ENCODE measurements at regions not wholly inside any gene's neighbourhood (a gene's known extent, or its start where the extent isn't known, plus 50 kb on each side); places are given as distances from the start of the nearest gene placed in this dataset.

DNA sequence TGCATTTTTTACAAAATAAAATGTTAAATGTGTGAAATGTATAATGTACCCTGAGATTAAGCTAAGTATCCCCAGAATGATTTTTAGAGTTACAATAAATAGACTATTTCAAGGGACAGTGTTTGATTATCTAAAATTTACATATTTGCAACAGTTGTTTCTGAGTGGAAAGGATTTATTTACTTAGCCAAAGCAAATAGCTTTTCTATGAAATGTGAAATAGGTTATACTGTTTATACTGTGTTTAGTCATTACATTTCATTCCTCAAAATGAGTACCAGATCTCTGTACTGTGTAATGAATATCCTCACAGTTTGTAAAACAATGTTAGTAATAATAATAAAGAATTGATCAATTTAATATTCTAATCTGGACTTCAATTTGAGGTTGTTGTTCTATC is 1019.0 kb downstream of the NR2F1-AS1 start:
- Histone ChIP-seq H3K4me3 (no peak overlapping the region), H3K36me3 (ENCODE audit: insufficient read depth) (no peaks in the 10 kb centered on the region), H3K4me2 (no peak overlapping the region), H3K27ac (ENCODE audit: low read depth) (no peak overlapping the region), H3K79me2 (replicated peaks; ENCODE audit: insufficient read depth) (no peaks in the 10 kb centered on the region), H3K9me2 (ENCODE audit: insufficient read depth) (no peaks in the 10 kb centered on the region), H3K4me1 (ENCODE audit: insufficient read depth) (peaks cover 14% of the 10 kb centered on the region; the same call in 1 of the 2 replicates), H2AFZ (no peak overlapping the region), H3K27me3 (ENCODE audit: insufficient read depth) (no peaks in the 10 kb centered on the region), H4K20me1 (replicated peaks; ENCODE audit: insufficient read depth) (no peaks in the 10 kb centered on the region), H3F3A (replicated peaks; ENCODE audit: low read depth) (no peaks in the 10 kb centered on the region)
- Mint-ChIP-seq H3K27me3 (ENCODE audit: insufficient read depth, low read depth, poor library complexity) (peaks cover 3% of the 10 kb centered on the region), H3K27ac (no peak overlapping the region), H3K4me3 (no peak overlapping the region), H3K9me3 (no peaks in the 10 kb centered on the region), H3K4me1 (peaks cover 15% of the 10 kb centered on the region), H3K36me3 (ENCODE audit: low read depth) (no peaks in the 10 kb centered on the region)
- DNase-seq (ENCODE audit: low spot score), result no peak
- no peak for ATAC-seq
- TF ChIP-seq JUNB (IDR thresholded peaks at IDR 0.05; ENCODE audit: unreplicated experiment) (no peak), EZH2 (IDR thresholded peaks at IDR 0.05; ENCODE audit: low read depth, unreplicated experiment) (no peak), POLR2AphosphoS5 (IDR thresholded peaks at IDR 0.05; ENCODE audit: low read depth) (no peak), EZH2phosphoT487 (IDR thresholded peaks at IDR 0.05; ENCODE audit: unreplicated experiment) (no peak), STAT1 (IDR thresholded peaks at IDR 0.05; ENCODE audit: unreplicated experiment) (no peak), NANOG (IDR thresholded peaks at IDR 0.05; ENCODE audit: borderline replicate concordance) (no peak), CREB1 (CRISPR knock-in tag; IDR thresholded peaks at IDR 0.05; ENCODE audit: low read depth) (no peak), ZNF114 (CRISPR knock-in tag; IDR thresholded peaks at IDR 0.05) (no peak), ZNF331 (CRISPR knock-in tag; IDR thresholded peaks at IDR 0.05; ENCODE audit: low read depth) (no peak)
- TF ChIP-seq, protein P1, sequence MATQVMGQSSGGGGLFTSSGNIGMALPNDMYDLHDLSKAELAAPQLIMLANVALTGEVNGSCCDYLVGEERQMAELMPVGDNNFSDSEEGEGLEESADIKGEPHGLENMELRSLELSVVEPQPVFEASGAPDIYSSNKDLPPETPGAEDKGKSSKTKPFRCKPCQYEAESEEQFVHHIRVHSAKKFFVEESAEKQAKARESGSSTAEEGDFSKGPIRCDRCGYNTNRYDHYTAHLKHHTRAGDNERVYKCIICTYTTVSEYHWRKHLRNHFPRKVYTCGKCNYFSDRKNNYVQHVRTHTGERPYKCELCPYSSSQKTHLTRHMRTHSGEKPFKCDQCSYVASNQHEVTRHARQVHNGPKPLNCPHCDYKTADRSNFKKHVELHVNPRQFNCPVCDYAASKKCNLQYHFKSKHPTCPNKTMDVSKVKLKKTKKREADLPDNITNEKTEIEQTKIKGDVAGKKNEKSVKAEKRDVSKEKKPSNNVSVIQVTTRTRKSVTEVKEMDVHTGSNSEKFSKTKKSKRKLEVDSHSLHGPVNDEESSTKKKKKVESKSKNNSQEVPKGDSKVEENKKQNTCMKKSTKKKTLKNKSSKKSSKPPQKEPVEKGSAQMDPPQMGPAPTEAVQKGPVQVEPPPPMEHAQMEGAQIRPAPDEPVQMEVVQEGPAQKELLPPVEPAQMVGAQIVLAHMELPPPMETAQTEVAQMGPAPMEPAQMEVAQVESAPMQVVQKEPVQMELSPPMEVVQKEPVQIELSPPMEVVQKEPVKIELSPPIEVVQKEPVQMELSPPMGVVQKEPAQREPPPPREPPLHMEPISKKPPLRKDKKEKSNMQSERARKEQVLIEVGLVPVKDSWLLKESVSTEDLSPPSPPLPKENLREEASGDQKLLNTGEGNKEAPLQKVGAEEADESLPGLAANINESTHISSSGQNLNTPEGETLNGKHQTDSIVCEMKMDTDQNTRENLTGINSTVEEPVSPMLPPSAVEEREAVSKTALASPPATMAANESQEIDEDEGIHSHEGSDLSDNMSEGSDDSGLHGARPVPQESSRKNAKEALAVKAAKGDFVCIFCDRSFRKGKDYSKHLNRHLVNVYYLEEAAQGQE (IDR thresholded peaks at IDR 0.05; ENCODE audit: unreplicated experiment), result no peak
- TF ChIP-seq, protein P2, sequence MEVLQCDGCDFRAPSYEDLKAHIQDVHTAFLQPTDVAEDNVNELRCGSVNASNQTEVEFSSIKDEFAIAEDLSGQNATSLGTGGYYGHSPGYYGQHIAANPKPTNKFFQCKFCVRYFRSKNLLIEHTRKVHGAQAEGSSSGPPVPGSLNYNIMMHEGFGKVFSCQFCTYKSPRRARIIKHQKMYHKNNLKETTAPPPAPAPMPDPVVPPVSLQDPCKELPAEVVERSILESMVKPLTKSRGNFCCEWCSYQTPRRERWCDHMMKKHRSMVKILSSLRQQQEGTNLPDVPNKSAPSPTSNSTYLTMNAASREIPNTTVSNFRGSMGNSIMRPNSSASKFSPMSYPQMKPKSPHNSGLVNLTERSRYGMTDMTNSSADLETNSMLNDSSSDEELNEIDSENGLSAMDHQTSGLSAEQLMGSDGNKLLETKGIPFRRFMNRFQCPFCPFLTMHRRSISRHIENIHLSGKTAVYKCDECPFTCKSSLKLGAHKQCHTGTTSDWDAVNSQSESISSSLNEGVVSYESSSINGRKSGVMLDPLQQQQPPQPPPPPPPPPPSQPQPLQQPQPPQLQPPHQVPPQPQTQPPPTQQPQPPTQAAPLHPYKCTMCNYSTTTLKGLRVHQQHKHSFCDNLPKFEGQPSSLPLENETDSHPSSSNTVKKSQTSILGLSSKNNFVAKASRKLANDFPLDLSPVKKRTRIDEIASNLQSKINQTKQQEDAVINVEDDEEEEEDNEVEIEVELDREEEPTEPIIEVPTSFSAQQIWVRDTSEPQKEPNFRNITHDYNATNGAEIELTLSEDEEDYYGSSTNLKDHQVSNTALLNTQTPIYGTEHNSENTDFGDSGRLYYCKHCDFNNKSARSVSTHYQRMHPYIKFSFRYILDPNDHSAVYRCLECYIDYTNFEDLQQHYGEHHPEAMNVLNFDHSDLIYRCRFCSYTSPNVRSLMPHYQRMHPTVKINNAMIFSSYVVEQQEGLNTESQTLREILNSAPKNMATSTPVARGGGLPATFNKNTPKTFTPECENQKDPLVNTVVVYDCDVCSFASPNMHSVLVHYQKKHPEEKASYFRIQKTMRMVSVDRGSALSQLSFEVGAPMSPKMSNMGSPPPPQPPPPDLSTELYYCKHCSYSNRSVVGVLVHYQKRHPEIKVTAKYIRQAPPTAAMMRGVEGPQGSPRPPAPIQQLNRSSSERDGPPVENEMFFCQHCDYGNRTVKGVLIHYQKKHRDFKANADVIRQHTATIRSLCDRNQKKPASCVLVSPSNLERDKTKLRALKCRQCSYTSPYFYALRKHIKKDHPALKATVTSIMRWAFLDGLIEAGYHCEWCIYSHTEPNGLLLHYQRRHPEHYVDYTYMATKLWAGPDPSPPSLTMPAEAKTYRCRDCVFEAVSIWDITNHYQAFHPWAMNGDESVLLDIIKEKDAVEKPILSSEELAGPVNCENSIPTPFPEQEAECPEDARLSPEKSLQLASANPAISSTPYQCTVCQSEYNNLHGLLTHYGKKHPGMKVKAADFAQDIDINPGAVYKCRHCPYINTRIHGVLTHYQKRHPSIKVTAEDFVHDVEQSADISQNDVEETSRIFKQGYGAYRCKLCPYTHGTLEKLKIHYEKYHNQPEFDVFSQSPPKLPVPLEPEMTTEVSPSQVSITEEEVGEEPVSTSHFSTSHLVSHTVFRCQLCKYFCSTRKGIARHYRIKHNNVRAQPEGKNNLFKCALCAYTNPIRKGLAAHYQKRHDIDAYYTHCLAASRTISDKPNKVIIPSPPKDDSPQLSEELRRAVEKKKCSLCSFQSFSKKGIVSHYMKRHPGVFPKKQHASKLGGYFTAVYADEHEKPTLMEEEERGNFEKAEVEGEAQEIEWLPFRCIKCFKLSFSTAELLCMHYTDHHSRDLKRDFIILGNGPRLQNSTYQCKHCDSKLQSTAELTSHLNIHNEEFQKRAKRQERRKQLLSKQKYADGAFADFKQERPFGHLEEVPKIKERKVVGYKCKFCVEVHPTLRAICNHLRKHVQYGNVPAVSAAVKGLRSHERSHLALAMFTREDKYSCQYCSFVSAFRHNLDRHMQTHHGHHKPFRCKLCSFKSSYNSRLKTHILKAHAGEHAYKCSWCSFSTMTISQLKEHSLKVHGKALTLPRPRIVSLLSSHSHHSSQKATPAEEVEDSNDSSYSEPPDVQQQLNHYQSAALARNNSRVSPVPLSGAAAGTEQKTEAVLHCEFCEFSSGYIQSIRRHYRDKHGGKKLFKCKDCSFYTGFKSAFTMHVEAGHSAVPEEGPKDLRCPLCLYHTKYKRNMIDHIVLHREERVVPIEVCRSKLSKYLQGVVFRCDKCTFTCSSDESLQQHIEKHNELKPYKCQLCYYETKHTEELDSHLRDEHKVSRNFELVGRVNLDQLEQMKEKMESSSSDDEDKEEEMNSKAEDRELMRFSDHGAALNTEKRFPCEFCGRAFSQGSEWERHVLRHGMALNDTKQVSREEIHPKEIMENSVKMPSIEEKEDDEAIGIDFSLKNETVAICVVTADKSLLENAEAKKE (CRISPR knock-in tag; IDR thresholded peaks at IDR 0.05), result no peak
- TF ChIP-seq, protein P3, sequence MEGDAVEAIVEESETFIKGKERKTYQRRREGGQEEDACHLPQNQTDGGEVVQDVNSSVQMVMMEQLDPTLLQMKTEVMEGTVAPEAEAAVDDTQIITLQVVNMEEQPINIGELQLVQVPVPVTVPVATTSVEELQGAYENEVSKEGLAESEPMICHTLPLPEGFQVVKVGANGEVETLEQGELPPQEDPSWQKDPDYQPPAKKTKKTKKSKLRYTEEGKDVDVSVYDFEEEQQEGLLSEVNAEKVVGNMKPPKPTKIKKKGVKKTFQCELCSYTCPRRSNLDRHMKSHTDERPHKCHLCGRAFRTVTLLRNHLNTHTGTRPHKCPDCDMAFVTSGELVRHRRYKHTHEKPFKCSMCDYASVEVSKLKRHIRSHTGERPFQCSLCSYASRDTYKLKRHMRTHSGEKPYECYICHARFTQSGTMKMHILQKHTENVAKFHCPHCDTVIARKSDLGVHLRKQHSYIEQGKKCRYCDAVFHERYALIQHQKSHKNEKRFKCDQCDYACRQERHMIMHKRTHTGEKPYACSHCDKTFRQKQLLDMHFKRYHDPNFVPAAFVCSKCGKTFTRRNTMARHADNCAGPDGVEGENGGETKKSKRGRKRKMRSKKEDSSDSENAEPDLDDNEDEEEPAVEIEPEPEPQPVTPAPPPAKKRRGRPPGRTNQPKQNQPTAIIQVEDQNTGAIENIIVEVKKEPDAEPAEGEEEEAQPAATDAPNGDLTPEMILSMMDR (conservative IDR thresholded peaks at IDR 0.05; ENCODE audit: low read depth in 2 of 2), result no peak
- TF ChIP-seq, protein P4, sequence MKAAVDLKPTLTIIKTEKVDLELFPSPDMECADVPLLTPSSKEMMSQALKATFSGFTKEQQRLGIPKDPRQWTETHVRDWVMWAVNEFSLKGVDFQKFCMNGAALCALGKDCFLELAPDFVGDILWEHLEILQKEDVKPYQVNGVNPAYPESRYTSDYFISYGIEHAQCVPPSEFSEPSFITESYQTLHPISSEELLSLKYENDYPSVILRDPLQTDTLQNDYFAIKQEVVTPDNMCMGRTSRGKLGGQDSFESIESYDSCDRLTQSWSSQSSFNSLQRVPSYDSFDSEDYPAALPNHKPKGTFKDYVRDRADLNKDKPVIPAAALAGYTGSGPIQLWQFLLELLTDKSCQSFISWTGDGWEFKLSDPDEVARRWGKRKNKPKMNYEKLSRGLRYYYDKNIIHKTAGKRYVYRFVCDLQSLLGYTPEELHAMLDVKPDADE (IDR thresholded peaks at IDR 0.05), result no peak

Measured in GM23338 (cell line).